ENCODE measurements at regions not wholly inside any gene's neighbourhood (a gene's known extent, or its start where the extent isn't known, plus 50 kb on each side); places are given as distances from the start of the nearest gene placed in this dataset.

DNA sequence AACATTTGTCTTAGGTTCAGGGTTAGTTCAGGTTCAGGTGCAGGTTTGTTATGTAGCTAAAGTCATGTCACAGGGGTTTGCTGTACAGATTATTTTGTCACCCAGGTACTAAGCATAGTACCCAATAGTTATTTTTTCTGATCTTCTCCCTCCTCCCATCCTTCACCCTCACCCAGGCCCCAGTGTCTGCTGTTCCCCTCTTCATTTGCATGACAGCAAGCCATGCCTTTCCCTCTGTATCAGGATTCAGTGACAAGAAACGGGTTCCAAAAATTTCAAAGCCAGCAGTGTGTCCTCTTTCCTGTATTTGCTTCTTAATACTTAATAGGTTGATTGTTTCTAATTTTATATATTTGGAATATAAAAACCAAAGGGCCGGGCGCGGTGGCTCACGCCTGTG is 330.8 kb upstream of the SGCD start:
- no peak for TF ChIP-seq REST (IDR thresholded peaks at IDR 0.05; ENCODE audit: insufficient read depth in 1 of 2, low read depth in 2 of 2, low read length in 2 of 2)
- TF ChIP-seq SIN3A (IDR thresholded peaks at IDR 0.05; ENCODE audit: borderline replicate concordance, insufficient read depth, low read length), result no peak
- TF ChIP-seq POLR2AphosphoS5 (IDR thresholded peaks at IDR 0.05; ENCODE audit: low read depth, low read length), result no peak
- TF ChIP-seq TAF1 (IDR thresholded peaks at IDR 0.05; ENCODE audit: borderline replicate concordance, insufficient read depth, low read length), result no peak
